Pancreas (tissue), 10 donors: ENCODE measurements at regions not wholly inside any gene's neighbourhood (a gene's known extent, or its start where the extent isn't known, plus 50 kb on each side); places are given as distances from the start of the nearest gene placed in this dataset.
"Not testable (repeated sequence)": the region's sequence is repeated elsewhere in the genome, so short reads cannot be mapped to it uniquely, and the experiment has no call there.

Experiments
- ATAC-seq, 4 donors: fragments of 200-7000 bp; cut with Tn5 transposase; one replicate each; pipeline versions ENCODE4 v1.8.0 to v1.9.1; 2020; ENCODE audit warnings: mild to moderate bottlenecking in 4 of 4, moderate library complexity in 4 of 4
- DNase-seq, 6 donors: peaks; one replicate each; pipeline ENCODE4 v3.0.0-alpha.2; 2020
- FAIRE-seq: peaks from 2 replicates; lab custom pipeline; 2012; peaks lifted over from hg19 to GRCh38; lab: Jason Lieb, UNC
- H3K27ac ChIP-seq, 4 donors: fragments of 200-600 bp; sonication (generic); 1 replicate in 3 of 4; 2 replicates in 1 of 4; pipeline versions ENCODE4 v1.5.0 to v1.8.0; 2020
- H3K27me3 ChIP-seq, 4 donors: fragments of 200-600 bp; one replicate each; pipeline ENCODE4 v1.8.0; 2021
- H3K36me3 ChIP-seq, 3 donors: fragments of 200-600 bp; sonication (generic) in 1 of 3; one replicate each; pipeline versions ENCODE4 v1.5.0 to v1.8.0; 2020 to 2021
- H3K4me1 ChIP-seq, 3 donors: fragments of 200-600 bp; one replicate each; pipeline ENCODE4 v1.8.0; 2021
- H3K4me3 ChIP-seq, 4 donors: fragments of 200-600 bp; sonication (generic) in 2 of 4; one replicate each; pipeline versions ENCODE4 v1.5.0 to v1.8.0; 2020 to 2021
- H3K9me3 ChIP-seq, 4 donors: fragments of 200-600 bp; one replicate each; pipeline ENCODE4 v1.8.0; 2021
- CTCF ChIP-seq, 4 donors: fragments of 200-600 bp; sonication (generic) in 3 of 4; IDR thresholded peaks; one replicate each; pipeline versions ENCODE4 v1.5.0 to v1.8.0; 2021; ENCODE audit warnings: antibody characterized with exemption in 4 of 4
- WGBS, 2 donors: extraction: QIAGEN DNeasy Blood & Tissue Kit; methylation state at CpG; one replicate each; pipeline ENCODE4 v1.1.7; 2013; 5-methylcytosine and 5-hydroxymethylcytosine counted together
- intact Hi-C, 3 donors: fragments of 100-400 bp; cut with DNase I; formaldehyde crosslinking; loops; one replicate each; pipeline versions ENCODE4 v1.11.1 to v1.14.2; 2022
- donor health status: healthy with polysubstance abuse.
- donor health status: DM: no; HTN: no; CAD: no; lungs with moderate emphysema.
- donor health status: DM: no; HTN: no; CAD: no.
- donor health status: control.
- donor health status: control.
- donor health status: Bipolar disorder and iron deficiency.
- donor health status: DM: yes; HTN: yes; CAD: no.
- donor health status: DM: no; HTN: no; CAD: no.
- donor health status: DM: no; HTN: no; CAD: no.
- donor health status: DM: yes; HTN: yes; CAD: no.

- Histone ChIP-seq H3K27ac (peak overlapping the region in 2 of 4 donors; percentile 6 to 20), H3K9me3 (no peaks in the 10 kb centered on the region), H3K4me1 (peaks cover 9 to 30% (median 24%) of the 10 kb centered on the region in 3 donors), H3K4me3 (no peak overlapping the region), H3K36me3 (no peaks in the 10 kb centered on the region), H3K27me3 (no peaks in the 10 kb centered on the region)
- FAIRE-seq (peak; percentile 23), DNase-seq (no peak), ATAC-seq (peak in 1 of 4 donors; percentile 18)
- WGBS, 2 donors = 64 to 65% methylated on average over 5 of the region's 5 CpGs
- intact Hi-C loops = no loop called here
- TF ChIP-seq CTCF (IDR thresholded peaks at IDR 0.05) = no peak
These were observed 88.2 kb upstream of the DST start for GRCh38 chr6:56730663-56731529.

- no peak for DNase-seq
- no peaks in the 10 kb centered on the region for H3K36me3 ChIP-seq
- intact Hi-C loops = no loop called here
- peaks cover 9 to 30% (median 24%) of the 10 kb centered on the region in 3 donors for H3K4me1 ChIP-seq
- ATAC-seq = no peak
- H3K4me3 ChIP-seq = no peak overlapping the region
- H3K27me3 ChIP-seq = no peaks in the 10 kb centered on the region
- no peak for TF ChIP-seq CTCF (IDR thresholded peaks at IDR 0.05)
- FAIRE-seq = no peak
- no peaks in the 10 kb centered on the region for H3K9me3 ChIP-seq
- H3K27ac ChIP-seq = peak overlapping the region in 1 of 4 donors; percentile 46
- 53 to 54% methylated on average over 3 of the region's 3 CpGs for WGBS, 2 donors
These were observed 87.0 kb upstream of the DST start for GRCh38 chr6:56729719-56730118.

- DNase-seq, intact Hi-C loops, ATAC-seq, H3K4me3 ChIP-seq, H3K36me3 ChIP-seq, FAIRE-seq, H3K9me3 ChIP-seq, H3K27me3 ChIP-seq: not testable (repeated sequence)
- 92 to 94% methylated on average over 10 of the region's 10 CpGs for WGBS, 2 donors
- Histone ChIP-seq H3K27ac (peak overlapping the region in 1 of 4 donors; percentile 46), H3K4me1 (peaks cover 9 to 30% (median 24%) of the 10 kb centered on the region in 3 donors)
These were observed 86.5 kb upstream of the DST start for GRCh38 chr6:56729166-56729565.

GRCh38 chr6:56727097-56727850 is 84.6 kb upstream of the DST start:
- WGBS, 2 donors = 18 to 31% methylated on average over 4 of the region's 4 CpGs
- DNase-seq (no peak), FAIRE-seq (no peak), ATAC-seq (peak; percentile 26 to 69 (median 49))
- no peak for TF ChIP-seq CTCF (IDR thresholded peaks at IDR 0.05)
- H3K36me3 ChIP-seq = no peaks in the 10 kb centered on the region
- H3K9me3 ChIP-seq = no peaks in the 10 kb centered on the region
- no peak overlapping the region for H3K4me3 ChIP-seq
- peak overlapping the region in 3 of 4 donors; percentile 13 to 39 (median 33) for H3K27ac ChIP-seq
- intact Hi-C loops = no loop called here
- H3K4me1 ChIP-seq = peaks cover 9 to 30% (median 24%) of the 10 kb centered on the region in 3 donors
- no peaks in the 10 kb centered on the region for H3K27me3 ChIP-seq

- WGBS, 2 donors = 83 to 84% methylated on average over 2 of the region's 2 CpGs
- H3K9me3 ChIP-seq = no peaks in the 10 kb centered on the region
- FAIRE-seq = no peak
These were observed 82.6 kb upstream of the DST start for GRCh38 chr6:56725254-56725653.

More at GRCh38 chr6:56725254-56725653, 82.6 kb upstream of the DST start:
- Histone ChIP-seq H3K27me3 (no peaks in the 10 kb centered on the region), H3K36me3 (no peaks in the 10 kb centered on the region), H3K4me1 (peaks cover 9 to 26% (median 24%) of the 10 kb centered on the region in 3 donors), H3K4me3 (no peak overlapping the region), H3K27ac (no peak overlapping the region)
- ATAC-seq (no peak), DNase-seq (no peak)
- no peak for TF ChIP-seq CTCF (IDR thresholded peaks at IDR 0.05)
- intact Hi-C loops = no loop called here
